DND-41 (cell line): ENCODE measurements at regions not wholly inside any gene's neighbourhood (a gene's known extent, or its start where the extent isn't known, plus 50 kb on each side); places are given as distances from the start of the nearest gene placed in this dataset.

ENCODE experiments used
- ATAC-seq: fragments of 200-7000 bp; cut with Tn5 transposase; 3 replicates; pipeline ENCODE4 v1.9.1; 2021; ENCODE audit warnings: low read depth; ENCODE audit not compliant: insufficient read depth
- DNase-seq: peaks from one replicate; pipeline ENCODE4 v3.0.0-alpha.2; 2020
- H2AFZ ChIP-seq: 2 replicates; pipeline ENCODE4 v1.6.0; 2012; ENCODE audit warnings: low read depth, low read length
- H3K27ac ChIP-seq: 2 replicates; pipeline ENCODE4 v1.5.1; 2012; ENCODE audit warnings: low read length, inconsistent platforms
- H3K27me3 ChIP-seq: fragments of 200-600 bp; sonication (generic); 2 replicates; pipeline ENCODE4 v1.6.0; 2012; ENCODE audit warnings: low read length, mild to moderate bottlenecking, inconsistent platforms; ENCODE audit not compliant: insufficient read depth, poor library complexity
- H3K36me3 ChIP-seq: 2 replicates; pipeline ENCODE4 v1.5.1; 2012; ENCODE audit warnings: low read length, inconsistent platforms; ENCODE audit not compliant: insufficient read depth
- H3K4me1 ChIP-seq: 2 replicates; pipeline ENCODE4 v1.5.1; 2012; ENCODE audit warnings: mild to moderate bottlenecking, low read length; ENCODE audit not compliant: insufficient read depth
- H3K4me2 ChIP-seq: 2 replicates; pipeline ENCODE4 v1.6.0; 2012; ENCODE audit warnings: mild to moderate bottlenecking, moderate library complexity, low read length, inconsistent platforms; ENCODE audit not compliant: insufficient read depth
- H3K4me3 ChIP-seq, 2 experiments: fragments of 200-600 bp in 1 of 2; shearing (Covaris generic) in 1 of 2; 2 replicates each; pipeline ENCODE4 v1.5.1; 2012 to 2016; ENCODE audit warnings: inconsistent platforms in 2 of 2, low read length in 2 of 2, mild to moderate bottlenecking in 2 of 2, low read depth in 1 of 2, moderate library complexity in 1 of 2
- H3K79me2 ChIP-seq: 2 replicates; pipeline ENCODE4 v1.6.0; 2012; ENCODE audit warnings: low read length, inconsistent platforms; ENCODE audit not compliant: insufficient read depth
- H3K9ac ChIP-seq: 2 replicates; pipeline ENCODE4 v1.6.0; 2012; ENCODE audit warnings: low read depth, mild to moderate bottlenecking, inconsistent platforms, low read length, moderate library complexity
- H3K9me3 ChIP-seq: 2 replicates; pipeline ENCODE4 v1.5.1; 2012; ENCODE audit warnings: low read length, moderate library complexity, mild to moderate bottlenecking, inconsistent platforms; ENCODE audit not compliant: insufficient read depth, severe bottlenecking
- H4K20me1 ChIP-seq: 2 replicates; pipeline ENCODE4 v1.6.0; 2012; ENCODE audit warnings: low read length; ENCODE audit not compliant: insufficient read depth
- EZH2 ChIP-seq: IDR thresholded peaks from 3 replicates; pipeline ENCODE4 v1.6.1; 2012; ENCODE audit warnings: borderline replicate concordance, low read depth, mild to moderate bottlenecking, moderate library complexity, low read length, inconsistent platforms; ENCODE audit not compliant: severe bottlenecking
- TF ChIP-seq, protein P1 (sequence below): IDR thresholded peaks from 2 replicates; pipeline ENCODE4 v1.5.1; 2012; ENCODE audit warnings: borderline replicate concordance, low read length, moderate library complexity, mild to moderate bottlenecking; ENCODE audit not compliant: poor library complexity, severe bottlenecking; ENCODE audit errors: extremely low read depth

DNA sequence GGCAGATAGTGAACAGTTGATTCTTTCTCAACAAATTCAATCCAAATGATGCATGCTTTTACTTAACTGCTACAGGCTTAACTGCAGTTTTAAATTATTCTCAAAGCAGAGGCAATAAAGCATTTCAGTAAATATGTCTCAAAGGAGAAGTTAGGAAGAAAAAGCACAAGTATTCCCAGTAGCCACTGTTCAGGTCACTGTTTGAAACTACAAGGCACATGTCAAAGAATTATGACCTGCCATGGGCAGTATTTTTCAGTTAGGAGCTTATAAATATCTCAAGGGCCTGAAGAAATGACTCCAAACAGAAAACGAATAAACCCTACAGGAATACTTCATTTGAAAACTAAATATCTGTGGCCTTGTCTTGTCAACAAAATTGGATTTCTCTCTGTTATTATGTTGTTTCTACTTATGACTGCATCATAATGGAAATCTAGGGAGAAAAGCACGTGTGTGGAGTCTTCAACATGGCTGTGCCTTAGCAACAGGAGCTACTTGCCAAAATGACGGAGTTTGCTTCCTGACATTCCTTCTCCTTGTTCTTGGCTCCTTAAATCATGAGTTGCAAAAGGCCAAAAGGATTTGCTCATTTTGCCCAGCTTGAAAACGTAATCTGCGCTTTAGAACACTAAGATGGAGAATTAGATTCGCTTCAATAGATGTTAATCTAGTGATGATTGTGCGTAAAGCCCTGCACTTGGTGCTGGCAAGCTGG is 67.6 kb upstream of the GPR101 start:
- no peak overlapping the region for H3K9ac ChIP-seq

More for the DNA sequence above, 67.6 kb upstream of the GPR101 start:
- no peaks in the 10 kb centered on the region for H3K36me3 ChIP-seq
- no peak overlapping the region for H3K27ac ChIP-seq
- no peak overlapping the region for H3K4me2 ChIP-seq
- ATAC-seq, result no peak
- H3K9me3 ChIP-seq, result no peaks in the 10 kb centered on the region
- H2AFZ ChIP-seq, result no peak overlapping the region
- H3K27me3 ChIP-seq, result peaks cover 3% of the 10 kb centered on the region
- TF ChIP-seq, protein P1, sequence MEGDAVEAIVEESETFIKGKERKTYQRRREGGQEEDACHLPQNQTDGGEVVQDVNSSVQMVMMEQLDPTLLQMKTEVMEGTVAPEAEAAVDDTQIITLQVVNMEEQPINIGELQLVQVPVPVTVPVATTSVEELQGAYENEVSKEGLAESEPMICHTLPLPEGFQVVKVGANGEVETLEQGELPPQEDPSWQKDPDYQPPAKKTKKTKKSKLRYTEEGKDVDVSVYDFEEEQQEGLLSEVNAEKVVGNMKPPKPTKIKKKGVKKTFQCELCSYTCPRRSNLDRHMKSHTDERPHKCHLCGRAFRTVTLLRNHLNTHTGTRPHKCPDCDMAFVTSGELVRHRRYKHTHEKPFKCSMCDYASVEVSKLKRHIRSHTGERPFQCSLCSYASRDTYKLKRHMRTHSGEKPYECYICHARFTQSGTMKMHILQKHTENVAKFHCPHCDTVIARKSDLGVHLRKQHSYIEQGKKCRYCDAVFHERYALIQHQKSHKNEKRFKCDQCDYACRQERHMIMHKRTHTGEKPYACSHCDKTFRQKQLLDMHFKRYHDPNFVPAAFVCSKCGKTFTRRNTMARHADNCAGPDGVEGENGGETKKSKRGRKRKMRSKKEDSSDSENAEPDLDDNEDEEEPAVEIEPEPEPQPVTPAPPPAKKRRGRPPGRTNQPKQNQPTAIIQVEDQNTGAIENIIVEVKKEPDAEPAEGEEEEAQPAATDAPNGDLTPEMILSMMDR, result no peak
- TF ChIP-seq EZH2, result no peak
- no peaks in the 10 kb centered on the region for H3K79me2 ChIP-seq
- no peaks in the 10 kb centered on the region for H4K20me1 ChIP-seq
- DNase-seq, result no peak
- no peaks in the 10 kb centered on the region for H3K4me1 ChIP-seq
- no peak overlapping the region for H3K4me3 ChIP-seq
